Tibial nerve (tissue), 3 donors: ENCODE measurements at regions not wholly inside any gene's neighbourhood (a gene's known extent, or its start where the extent isn't known, plus 50 kb on each side); places are given as distances from the start of the nearest gene placed in this dataset.

Source experiments
- CTCF ChIP-seq, 5 experiments: fragments of 200-600 bp in 3 of 5; fragments of 450-650 bp in 2 of 5; sonication (generic) in 3 of 5; IDR thresholded peaks; one replicate each; pipeline ENCODE4 v1.5.1; 2016 to 2019; ENCODE audit warnings: antibody characterized with exemption in 5 of 5, mild to moderate bottlenecking in 3 of 5, moderate library complexity in 2 of 5
- POLR2A ChIP-seq, 2 donors: fragments of 450-650 bp; IDR thresholded peaks; one replicate each; pipeline ENCODE4 v1.6.1; 2017; ENCODE audit warnings: antibody characterized with exemption in 2 of 2, mild to moderate bottlenecking in 2 of 2, moderate library complexity in 2 of 2

GRCh38 chr3:117710501-117710900 is 1000.9 kb downstream of the TUSC7 start:
- TF ChIP-seq CTCF (IDR thresholded peaks at IDR 0.05) (no peak), POLR2A (IDR thresholded peaks at IDR 0.05) (no peak)
